Endothelial cell of umbilical vein (primary cell): ENCODE measurements at regions not wholly inside any gene's neighbourhood (a gene's known extent, or its start where the extent isn't known, plus 50 kb on each side); places are given as distances from the start of the nearest gene placed in this dataset.

ENCODE experiments used
- BruUV-seq: library from RNA; stranded (reverse); fragments of 400-500 nt; replicated peaks from 2 replicates; lab custom pipeline; 2021; lab: Mats Ljungman, UMichigan
- CTCF ChIA-PET: fragments of 300-600, 350-600 bp; sonication (Branson Sonifier 250); formaldehyde crosslinking; loops from one replicate; lab custom pipeline; 2021; ENCODE audit warnings: antibody characterized with exemption, inconsistent platforms; lab: Charles Lee
- POLR2A ChIA-PET: fragments of 300-600, 350-600 bp; sonication (Branson Sonifier 250); formaldehyde crosslinking; loops from one replicate; lab custom pipeline; 2021; ENCODE audit warnings: antibody characterized with exemption, inconsistent platforms; lab: Charles Lee
- DNase-seq: peaks from one replicate; pipeline ENCODE4 v3.0.0-alpha.2; 2011; ENCODE audit warnings: low read depth, low spot score
- FAIRE-seq: peaks from 2 replicates; lab custom pipeline; 2011; peaks lifted over from hg19 to GRCh38; lab: Jason Lieb, UNC
- H2AFZ ChIP-seq: 2 replicates; pipeline ENCODE4 v1.6.0; 2012; ENCODE audit warnings: low read depth, low read length, control low read depth, inconsistent platforms
- H3K27ac ChIP-seq: 2 replicates; pipeline ENCODE4 v1.5.1; 2011; ENCODE audit warnings: low read depth, mild to moderate bottlenecking, control low read depth, low read length, moderate library complexity; ENCODE audit not compliant: insufficient read depth
- H3K27me3 ChIP-seq, 2 experiments: 2 replicates each; pipeline versions ENCODE4 v1.6.0 to v1.6.1; 2011; ENCODE audit warnings: low read length in 2 of 2, mixed read lengths in 1 of 2; ENCODE audit not compliant: control insufficient read depth in 2 of 2, insufficient read depth in 2 of 2
- H3K36me3 ChIP-seq, 2 experiments: 2 replicates in 1 of 2; 3 replicates in 1 of 2; pipeline ENCODE4 v1.5.1; 2011; ENCODE audit warnings: low read length in 2 of 2, mild to moderate bottlenecking in 1 of 2, moderate library complexity in 1 of 2; ENCODE audit not compliant: control insufficient read depth in 2 of 2, insufficient read depth in 2 of 2; ENCODE audit errors: extremely low read depth in 1 of 2
- H3K4me1 ChIP-seq: 3 replicates; pipeline ENCODE4 v1.5.1; 2011; ENCODE audit warnings: mild to moderate bottlenecking, low read length; ENCODE audit not compliant: control insufficient read depth, insufficient read depth; ENCODE audit errors: extremely low read depth
- H3K4me2 ChIP-seq: 2 replicates; pipeline ENCODE4 v1.6.1; 2011; ENCODE audit warnings: low read length, control low read depth, mixed read lengths; ENCODE audit not compliant: insufficient read depth
- H3K4me3 ChIP-seq, 3 experiments: fragments of 200-600 bp in 1 of 3; sonication (generic), shearing (Covaris generic) in 1 of 3; replicated peaks in 1 of 3; 2 replicates each; pipeline ENCODE4 v1.5.1; 2011 to 2016; ENCODE audit warnings: control low read depth in 3 of 3, low read length in 3 of 3, mild to moderate bottlenecking in 2 of 3, inconsistent platforms in 1 of 3, low read depth in 1 of 3, moderate library complexity in 1 of 3; ENCODE audit not compliant: insufficient read depth in 1 of 3
- H3K79me2 ChIP-seq: 2 replicates; pipeline ENCODE4 v1.6.0; 2012; ENCODE audit warnings: low read length, inconsistent platforms; ENCODE audit not compliant: control insufficient read depth, insufficient read depth
- H3K9ac ChIP-seq: replicated peaks from 2 replicates; pipeline ENCODE3; 2011; ENCODE audit warnings: low read length, control low read depth; ENCODE audit not compliant: insufficient read depth; ENCODE audit errors: extremely low read depth
- H3K9me1 ChIP-seq: replicated peaks from 3 replicates; pipeline ENCODE4 v1.6.0; 2011; ENCODE audit warnings: mild to moderate bottlenecking, low read length; ENCODE audit not compliant: control insufficient read depth, insufficient read depth; ENCODE audit errors: extremely low read depth
- H3K9me3 ChIP-seq: replicated peaks from 2 replicates; pipeline ENCODE4 v1.5.1; 2012; ENCODE audit warnings: low read length, inconsistent platforms; ENCODE audit not compliant: control insufficient read depth, insufficient read depth
- H4K20me1 ChIP-seq: replicated peaks from 2 replicates; pipeline ENCODE3; 2011; ENCODE audit warnings: mild to moderate bottlenecking, low read length; ENCODE audit not compliant: control insufficient read depth, insufficient read depth; ENCODE audit errors: extremely low read depth
- CTCF ChIP-seq, 2 donors: IDR thresholded peaks; 1 replicate in 1 of 2; 2 replicates in 1 of 2; pipeline ENCODE4 v1.5.1; 2011; ENCODE audit warnings: low read length in 2 of 2, mild to moderate bottlenecking in 2 of 2, moderate library complexity in 2 of 2, control low read depth in 1 of 2, inconsistent platforms in 1 of 2, low read depth in 1 of 2; ENCODE audit not compliant: insufficient read depth in 1 of 2; ENCODE audit errors: extremely low read depth in 1 of 2
- EZH2 ChIP-seq: IDR thresholded peaks from 2 replicates; pipeline ENCODE4 v1.6.1; 2012; ENCODE audit warnings: borderline replicate concordance, low read depth, mild to moderate bottlenecking, moderate library complexity, low read length, inconsistent platforms; ENCODE audit not compliant: severe bottlenecking
- FOS ChIP-seq: IDR thresholded peaks from 2 replicates; pipeline ENCODE4 v1.6.1; 2011; ENCODE audit warnings: mild to moderate bottlenecking, low read length, moderate library complexity, borderline replicate concordance; ENCODE audit not compliant: insufficient read depth
- GATA2 ChIP-seq: IDR thresholded peaks from 2 replicates; pipeline ENCODE4 v1.7.0; 2011; ENCODE audit warnings: low read depth, mild to moderate bottlenecking, moderate library complexity, mixed read lengths, low read length; ENCODE audit not compliant: insufficient read length, insufficient read depth
- JUN ChIP-seq: IDR thresholded peaks from 2 replicates; pipeline ENCODE4 v1.6.1; 2011; ENCODE audit warnings: borderline replicate concordance, low read depth; ENCODE audit not compliant: insufficient read length, insufficient read depth
- MAX ChIP-seq: IDR thresholded peaks from 2 replicates; pipeline ENCODE4 v1.6.1; 2011; ENCODE audit not compliant: insufficient read depth, insufficient read length
- MYC ChIP-seq: IDR thresholded peaks from one replicate; pipeline ENCODE4 v1.6.1; 2011; ENCODE audit warnings: mild to moderate bottlenecking, low read depth, low read length
- POLR2A ChIP-seq: IDR thresholded peaks from 2 replicates; pipeline ENCODE4 v1.6.1; 2012; ENCODE audit warnings: low read depth, mild to moderate bottlenecking, control low read depth, low read length
- POLR2AphosphoS5 ChIP-seq: IDR thresholded peaks from 2 replicates; pipeline ENCODE4 v1.6.1; 2012; ENCODE audit warnings: low read depth, mild to moderate bottlenecking, control low read depth, low read length, moderate library complexity; ENCODE audit not compliant: insufficient read depth
- dilution Hi-C: fragments of 300-500 bp; cut with MboI; formaldehyde crosslinking; loops from one replicate; pipeline ENCODE4 v1.15.0; 2019; ENCODE audit warnings: low sequenced_read_pairs; ENCODE audit not compliant: extremely low pct_ligation_motif_present
- intact Hi-C: fragments of 100-400 bp; cut with micrococcal nuclease; formaldehyde crosslinking; loops from one replicate; pipeline ENCODE4 v1.10.0; 2022

- no TSS peak for BruUV-seq
- Histone ChIP-seq H3K27me3 (no peaks in the 10 kb centered on the region), H3K9me1 (no peaks in the 10 kb centered on the region), H4K20me1 (no peaks in the 10 kb centered on the region), H3K9me3 (no peaks in the 10 kb centered on the region), H3K4me2 (no peak overlapping the region), H3K4me3 (no peak overlapping the region), H2AFZ (no peak overlapping the region), H3K79me2 (no peaks in the 10 kb centered on the region), H3K9ac (no peak overlapping the region), H3K4me1 (no peaks in the 10 kb centered on the region), H3K27ac (no peak overlapping the region), H3K36me3 (no peaks in the 10 kb centered on the region)
- CTCF ChIA-PET = no interaction called here
- TF ChIP-seq CTCF (IDR thresholded peaks at IDR 0.05; ENCODE audit: extremely low read depth in 1 of 2, insufficient read depth in 1 of 2, low read depth in 1 of 2, low read length in 2 of 2) (no peak), FOS (no peak), EZH2 (no peak), MAX (no peak), POLR2A (no peak), MYC (no peak), JUN (no peak), POLR2AphosphoS5 (no peak), GATA2 (no peak)
- POLR2A ChIA-PET = no interaction called here
- DNase-seq (no peak), FAIRE-seq (no peak)
- intact Hi-C loops = no loop called here
- dilution Hi-C loops = no loop called here
Measured at GRCh38 chr3:162285259-162285658, 788.7 kb downstream of the OTOL1 start.
